K562 (cell line): ENCODE measurements at regions not wholly inside any gene's neighbourhood (a gene's known extent, or its start where the extent isn't known, plus 50 kb on each side); places are given as distances from the start of the nearest gene placed in this dataset.

Experiments used
- AFF4 ChIP-seq: sonication (generic); formaldehyde crosslinking; IDR thresholded peaks from 2 replicates; pipeline ENCODE4 v1.8.0; 2023; ENCODE audit warnings: mild to moderate bottlenecking, missing genetic modification reagents
- PATZ1 ChIP-seq: fragments of 250-450 bp; sonication (Bioruptor Pico); IDR thresholded peaks from 2 replicates; pipeline ENCODE4 v1.5.0; 2020; ENCODE audit warnings: mild to moderate bottlenecking, borderline replicate concordance
- USF1 ChIP-seq: sonication (generic); formaldehyde crosslinking; IDR thresholded peaks from 2 replicates; pipeline ENCODE4 v1.9.0; 2022; ENCODE audit warnings: mild to moderate bottlenecking, missing genetic modification reagents

- TF ChIP-seq PATZ1 (CRISPR knock-in tag), result no peak
- no peak for TF ChIP-seq USF1 (CRISPR knock-in tag)
- TF ChIP-seq AFF4, result no peak
These were observed 646.1 kb downstream of the RAPGEF2 start (continued) for GRCh38 chr4:159748834-159749444.
